Natural killer cell (primary cell): ENCODE measurements at regions not wholly inside any gene's neighbourhood (a gene's known extent, or its start where the extent isn't known, plus 50 kb on each side); places are given as distances from the start of the nearest gene placed in this dataset.
A peak's percentile ranks its signal among the peaks of the same experiment; 100 is the strongest.

Source experiments
- ATAC-seq, 3 donors: fragments of 150-1000 bp in 2 of 3; fragments of 200-7000 bp in 1 of 3; cut with Tn5 transposase; 1 replicate in 1 of 3; 2 replicates in 2 of 3; pipeline ENCODE4 v1.10.0; 2021; ENCODE audit warnings: mild to moderate bottlenecking in 2 of 3, moderate library complexity in 2 of 3
- DNase-seq, 2 donors: peaks; one replicate each; pipeline versions ENCODE4 v3.0.0 to v3.0.0-alpha.2; 2013 to 2021; ENCODE audit warnings: mixed read lengths in 1 of 2
- H3K27ac ChIP-seq: one replicate; pipeline ENCODE4 v1.5.1; 2013; ENCODE audit warnings: mild to moderate bottlenecking, low read length
- H3K27me3 ChIP-seq: one replicate; pipeline ENCODE4 v1.6.1; 2013; ENCODE audit warnings: low read length; ENCODE audit not compliant: control insufficient read depth, insufficient read depth
- H3K36me3 ChIP-seq: one replicate; pipeline ENCODE4 v1.6.1; 2013; ENCODE audit warnings: low read length; ENCODE audit not compliant: control insufficient read depth, insufficient read depth
- H3K4me1 ChIP-seq: one replicate; pipeline ENCODE4 v1.6.1; 2013; ENCODE audit warnings: low read length; ENCODE audit not compliant: control insufficient read depth, insufficient read depth
- H3K4me3 ChIP-seq: one replicate; pipeline ENCODE4 v1.5.1; 2013; ENCODE audit warnings: low read length
- H3K9me3 ChIP-seq: one replicate; pipeline ENCODE4 v1.6.1; 2013; ENCODE audit warnings: low read length; ENCODE audit not compliant: control insufficient read depth, insufficient read depth
- H3K27ac Mint-ChIP-seq, 2 donors: one replicate each; pipeline ENCODE4 v1.8.0; 2022; ENCODE audit warnings: mild to moderate bottlenecking in 2 of 2, mixed read lengths in 2 of 2, moderate library complexity in 1 of 2
- H3K27me3 Mint-ChIP-seq, 2 donors: one replicate each; pipeline ENCODE4 v1.8.0; 2022; ENCODE audit warnings: low read depth in 2 of 2, mixed read lengths in 2 of 2
- H3K36me3 Mint-ChIP-seq: one replicate; pipeline ENCODE4 v1.8.0; 2022; ENCODE audit warnings: mixed read lengths
- H3K4me1 Mint-ChIP-seq, 2 donors: one replicate each; pipeline ENCODE4 v1.8.0; 2022; ENCODE audit warnings: mixed read lengths in 2 of 2
- H3K4me3 Mint-ChIP-seq: one replicate; pipeline ENCODE4 v1.8.0; 2022; ENCODE audit warnings: mild to moderate bottlenecking, moderate library complexity, mixed read lengths
- H3K9me3 Mint-ChIP-seq, 2 donors: one replicate each; pipeline ENCODE4 v1.8.0; 2022; ENCODE audit warnings: mixed read lengths in 2 of 2
- WGBS: methylation state at CpG from one replicate; pipeline ENCODE4 v1.1.7; 2013; ENCODE audit warnings: missing lambda C conversion rate; ENCODE audit not compliant: insufficient coverage; 5-methylcytosine and 5-hydroxymethylcytosine counted together
- intact Hi-C: fragments of 100-400 bp; cut with micrococcal nuclease; formaldehyde crosslinking; loops from one replicate; pipeline ENCODE4 v1.14.2; 2022
- TF ChIP-seq, protein P1 (sequence below): fragments of 200-600 bp; IDR thresholded peaks from one replicate; pipeline ENCODE4 v1.8.0; 2022; ENCODE audit warnings: antibody characterized with exemption

- H3K4me1 Mint-ChIP-seq = no peaks in the 10 kb centered on the region
- ATAC-seq (no peak), DNase-seq (no peak)
- Histone ChIP-seq H3K4me1 (no peaks in the 10 kb centered on the region), H3K9me3 (no peaks in the 10 kb centered on the region), H3K27ac (no peak overlapping the region), H3K4me3 (no peak overlapping the region), H3K27me3 (no peaks in the 10 kb centered on the region), H3K36me3 (no peaks in the 10 kb centered on the region)
- intact Hi-C loops = no loop called here
- TF ChIP-seq, protein P1, sequence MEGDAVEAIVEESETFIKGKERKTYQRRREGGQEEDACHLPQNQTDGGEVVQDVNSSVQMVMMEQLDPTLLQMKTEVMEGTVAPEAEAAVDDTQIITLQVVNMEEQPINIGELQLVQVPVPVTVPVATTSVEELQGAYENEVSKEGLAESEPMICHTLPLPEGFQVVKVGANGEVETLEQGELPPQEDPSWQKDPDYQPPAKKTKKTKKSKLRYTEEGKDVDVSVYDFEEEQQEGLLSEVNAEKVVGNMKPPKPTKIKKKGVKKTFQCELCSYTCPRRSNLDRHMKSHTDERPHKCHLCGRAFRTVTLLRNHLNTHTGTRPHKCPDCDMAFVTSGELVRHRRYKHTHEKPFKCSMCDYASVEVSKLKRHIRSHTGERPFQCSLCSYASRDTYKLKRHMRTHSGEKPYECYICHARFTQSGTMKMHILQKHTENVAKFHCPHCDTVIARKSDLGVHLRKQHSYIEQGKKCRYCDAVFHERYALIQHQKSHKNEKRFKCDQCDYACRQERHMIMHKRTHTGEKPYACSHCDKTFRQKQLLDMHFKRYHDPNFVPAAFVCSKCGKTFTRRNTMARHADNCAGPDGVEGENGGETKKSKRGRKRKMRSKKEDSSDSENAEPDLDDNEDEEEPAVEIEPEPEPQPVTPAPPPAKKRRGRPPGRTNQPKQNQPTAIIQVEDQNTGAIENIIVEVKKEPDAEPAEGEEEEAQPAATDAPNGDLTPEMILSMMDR = no peak
- H3K27me3 Mint-ChIP-seq = peaks cover 0 to 5% of the 10 kb centered on the region in 2 donors
- no peak overlapping the region for H3K27ac Mint-ChIP-seq
- peaks cover 2% of the 10 kb centered on the region in 2 donors for H3K9me3 Mint-ChIP-seq
- H3K36me3 Mint-ChIP-seq = peaks cover 18% of the 10 kb centered on the region
- no peak overlapping the region for H3K4me3 Mint-ChIP-seq
- 94% methylated on average over 4 of the region's 4 CpGs for WGBS
Observed at GRCh38 chr5:3933536-3933935, 337.9 kb downstream of the IRX1 start.

GRCh38 chr5:3933966-3934365, 338.3 kb downstream of the IRX1 start:
- intact Hi-C loops = no loop called here
- TF ChIP-seq, protein P1 = no peak
- Histone ChIP-seq H3K27ac (no peak overlapping the region), H3K27me3 (no peaks in the 10 kb centered on the region), H3K9me3 (no peaks in the 10 kb centered on the region), H3K4me1 (no peaks in the 10 kb centered on the region), H3K4me3 (no peak overlapping the region), H3K36me3 (no peaks in the 10 kb centered on the region)
- WGBS = 100% methylated on average over 1 of the region's 2 CpGs
- H3K4me1 Mint-ChIP-seq = no peaks in the 10 kb centered on the region
- peaks cover 0 to 5% of the 10 kb centered on the region in 2 donors for H3K27me3 Mint-ChIP-seq
- H3K36me3 Mint-ChIP-seq = peaks cover 20% of the 10 kb centered on the region
- DNase-seq (no peak), ATAC-seq (no peak)
- peaks cover 2 to 6% of the 10 kb centered on the region in 2 donors for H3K9me3 Mint-ChIP-seq
- H3K4me3 Mint-ChIP-seq = no peak overlapping the region
- no peak overlapping the region for H3K27ac Mint-ChIP-seq

DNA sequence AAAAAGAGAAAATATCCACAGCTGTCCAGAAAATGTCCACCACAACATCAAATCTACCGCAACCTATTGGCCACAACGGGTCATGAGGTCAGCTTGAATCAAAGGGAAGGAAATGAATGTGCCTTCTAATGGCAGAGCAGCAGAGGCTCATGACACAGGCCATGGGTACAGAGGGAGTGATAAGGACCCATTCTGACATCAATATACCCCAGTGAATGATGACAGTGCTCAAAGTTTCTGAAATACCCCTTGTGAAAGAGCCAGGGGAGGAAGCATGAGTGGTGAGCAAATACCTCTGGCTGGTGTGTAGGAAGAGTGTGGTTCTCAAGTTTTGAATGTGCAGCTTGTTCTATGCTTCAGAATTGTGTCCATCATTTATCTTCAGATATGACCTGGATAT, 348.2 kb downstream of the IRX1 start:
- 100% methylated on average over 1 of the region's 2 CpGs for WGBS
- no peak overlapping the region for H3K27ac ChIP-seq
- ATAC-seq (peak in 2 of 3 donors; percentile 10 to 86), DNase-seq (no peak)
- no peaks in the 10 kb centered on the region for H3K27me3 ChIP-seq
- intact Hi-C loops = no loop called here
- H3K36me3 ChIP-seq = no peaks in the 10 kb centered on the region
- no peaks in the 10 kb centered on the region for H3K9me3 ChIP-seq
- H3K4me3 ChIP-seq = no peak overlapping the region
- H3K9me3 Mint-ChIP-seq = peaks cover 0 to 10% of the 10 kb centered on the region in 2 donors
- H3K4me3 Mint-ChIP-seq = no peak overlapping the region
- no peak overlapping the region for H3K27ac Mint-ChIP-seq
- H3K36me3 Mint-ChIP-seq = peaks cover 14% of the 10 kb centered on the region
- TF ChIP-seq, protein P1 = no peak
- peaks cover 0 to 5% of the 10 kb centered on the region in 2 donors for H3K27me3 Mint-ChIP-seq
- no peaks in the 10 kb centered on the region for H3K4me1 Mint-ChIP-seq
- no peaks in the 10 kb centered on the region for H3K4me1 ChIP-seq

DNA sequence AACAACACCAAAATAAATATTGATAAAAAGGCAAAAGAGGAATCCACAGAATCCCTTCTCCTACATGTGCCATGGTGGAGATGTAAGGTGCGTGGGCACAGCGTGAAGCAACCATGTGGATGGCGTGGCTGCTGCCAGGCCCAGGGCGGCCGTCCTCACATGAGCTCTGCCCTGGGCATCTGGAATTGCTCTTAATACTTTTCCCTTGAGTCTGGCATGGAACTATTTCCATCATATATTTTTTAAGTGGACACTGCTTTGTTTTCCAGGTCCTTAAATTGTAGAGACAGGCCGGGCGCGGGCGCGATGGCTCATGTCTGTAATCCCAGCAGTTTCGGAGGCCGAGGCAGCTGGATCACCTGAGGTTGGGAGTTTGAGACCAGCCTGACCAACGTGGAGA, 349.3 kb downstream of the IRX1 start:
- ATAC-seq = no peak
- WGBS = 97% methylated on average over 12 of the region's 13 CpGs

More for the DNA sequence above, 349.3 kb downstream of the IRX1 start:
- Mint-ChIP-seq H3K9me3 (peaks cover 0 to 2% of the 10 kb centered on the region in 2 donors), H3K27ac (no peak overlapping the region), H3K4me3 (no peak overlapping the region), H3K27me3 (peaks cover 0 to 3% of the 10 kb centered on the region in 2 donors), H3K4me1 (no peaks in the 10 kb centered on the region), H3K36me3 (peaks cover 6% of the 10 kb centered on the region)
- Histone ChIP-seq H3K4me3 (no peak overlapping the region), H3K4me1 (no peaks in the 10 kb centered on the region), H3K36me3 (no peaks in the 10 kb centered on the region), H3K27ac (no peak overlapping the region), H3K27me3 (no peaks in the 10 kb centered on the region), H3K9me3 (no peaks in the 10 kb centered on the region)
- intact Hi-C loops = no loop called here
- TF ChIP-seq, protein P1 = no peak
- DNase-seq = no peak
